Neural cell (in vitro differentiated cells): ENCODE measurements at regions not wholly inside any gene's neighbourhood (a gene's known extent, or its start where the extent isn't known, plus 50 kb on each side); places are given as distances from the start of the nearest gene placed in this dataset.

Experiments
- CTCF ChIP-seq: fragments of 450-650 bp; IDR thresholded peaks from 2 replicates; pipeline ENCODE4 v1.5.1; 2014; ENCODE audit warnings: antibody characterized with exemption, mild to moderate bottlenecking, moderate library complexity; ENCODE audit not compliant: poor library complexity, severe bottlenecking
- EZH2 ChIP-seq: fragments of 200-600, 300-800 bp; shearing (Covaris generic), sonication (generic); IDR thresholded peaks from 2 replicates; pipeline ENCODE4 v1.6.1; 2014; ENCODE audit warnings: antibody characterized with exemption, low read length, borderline replicate concordance, mild to moderate bottlenecking; ENCODE audit not compliant: insufficient read depth, poor library complexity, severe bottlenecking
- RAD21 ChIP-seq: fragments of 450-650 bp; conservative IDR thresholded peaks from 2 replicates; pipeline ENCODE4 v1.6.1; 2014; ENCODE audit warnings: antibody characterized with exemption, mild to moderate bottlenecking, moderate library complexity

DNA sequence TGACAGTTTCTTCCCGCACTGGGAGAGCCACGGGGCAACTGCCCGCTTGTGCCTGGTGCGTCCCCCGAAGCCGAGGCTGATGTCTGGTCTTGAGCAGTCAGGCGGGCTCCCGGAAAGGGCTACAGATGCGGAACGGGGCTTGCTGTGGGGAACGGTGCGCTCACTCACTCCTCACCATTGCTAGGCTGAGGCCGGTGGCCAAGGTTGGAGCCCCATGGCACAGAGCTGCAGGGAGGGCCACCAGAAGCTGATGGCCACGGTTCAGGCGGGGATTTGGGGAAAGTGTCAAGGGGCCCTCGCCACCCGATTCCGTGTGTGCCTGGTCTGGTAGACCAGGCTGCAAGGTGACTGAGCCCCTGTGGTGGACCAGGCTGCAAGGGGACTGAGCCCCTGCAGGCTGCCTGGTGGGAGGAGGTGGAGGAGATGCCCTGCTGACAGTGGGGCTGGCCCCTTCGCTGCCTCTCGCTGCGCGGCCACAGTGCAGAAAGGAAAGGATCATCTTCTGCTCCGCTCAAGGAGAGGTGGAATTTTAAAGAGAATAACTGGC lies 1315.8 kb downstream of the BRD1 start:
- TF ChIP-seq CTCF = no peak
- no peak for TF ChIP-seq RAD21
- no peak for TF ChIP-seq EZH2
